ENCODE measurements at regions not wholly inside any gene's neighbourhood (a gene's known extent, or its start where the extent isn't known, plus 50 kb on each side); places are given as distances from the start of the nearest gene placed in this dataset.

DNA sequence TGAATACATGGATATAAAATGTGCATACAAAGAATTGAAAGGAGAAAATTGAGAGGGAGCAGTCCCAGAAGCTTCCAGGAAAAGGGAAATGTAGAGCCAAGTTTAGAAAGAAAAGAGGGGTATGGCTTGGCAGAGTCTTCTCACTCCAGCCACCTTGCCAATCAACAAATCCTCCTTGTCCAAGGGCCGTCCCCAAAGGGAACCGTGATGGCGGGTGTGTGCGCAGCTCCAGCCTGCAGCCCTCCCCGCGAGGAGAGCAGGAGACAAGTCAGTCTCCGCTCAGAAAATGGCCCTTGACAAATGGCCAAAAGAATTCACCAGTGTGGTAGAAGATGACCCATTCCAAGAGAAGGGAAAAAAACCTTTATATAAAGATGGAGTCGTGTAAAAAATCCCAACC lies 448.3 kb upstream of the POU3F3 start:
- DNase-seq (ENCODE audit: low read depth in 2 of 2), result no peak

DNA sequence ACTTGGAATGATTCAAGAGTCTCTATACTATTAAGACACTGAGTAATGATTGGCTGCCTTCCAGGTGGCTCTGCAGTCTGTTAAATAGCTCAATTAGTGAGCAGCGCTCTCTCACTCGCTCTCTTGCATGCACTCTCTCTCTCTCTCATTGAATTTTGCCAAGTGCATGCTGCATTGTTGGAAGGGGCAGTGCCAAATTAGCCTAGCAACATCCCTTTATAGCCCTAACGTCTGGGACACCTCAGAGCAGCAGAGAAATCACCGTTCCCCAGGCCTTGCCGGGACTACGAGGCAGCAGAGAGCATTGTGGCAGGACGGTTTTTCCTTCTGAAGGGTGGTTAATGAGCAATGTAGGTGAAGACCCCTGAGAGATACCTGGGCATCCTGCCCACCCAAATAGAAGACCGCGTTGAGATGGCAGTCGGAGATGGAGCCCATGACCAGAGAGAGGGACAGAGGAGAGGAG lies 447.6 kb upstream of the POU3F3 start:
- no peak for DNase-seq (ENCODE audit: low read depth in 2 of 2)

DNA sequence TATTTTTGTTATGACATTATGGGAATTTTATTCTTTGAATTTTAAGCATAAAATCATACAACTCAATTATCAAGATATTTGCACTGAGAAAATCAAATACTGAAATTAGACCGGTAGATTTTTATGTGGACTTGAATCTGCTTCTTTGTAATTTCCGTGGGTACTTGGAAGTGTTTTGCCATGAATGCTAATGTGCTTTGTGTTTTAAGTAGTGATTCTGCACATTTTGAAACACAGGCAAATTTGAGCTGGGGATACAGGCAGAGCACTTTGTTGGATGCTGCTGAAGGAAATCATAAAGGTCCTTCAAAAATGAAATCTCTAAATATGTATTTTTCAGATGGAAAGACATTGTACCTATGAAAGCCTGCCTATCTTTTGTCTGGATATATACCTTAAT lies 446.3 kb upstream of the POU3F3 start:
- DNase-seq (ENCODE audit: low read depth in 2 of 2), result no peak

DNA sequence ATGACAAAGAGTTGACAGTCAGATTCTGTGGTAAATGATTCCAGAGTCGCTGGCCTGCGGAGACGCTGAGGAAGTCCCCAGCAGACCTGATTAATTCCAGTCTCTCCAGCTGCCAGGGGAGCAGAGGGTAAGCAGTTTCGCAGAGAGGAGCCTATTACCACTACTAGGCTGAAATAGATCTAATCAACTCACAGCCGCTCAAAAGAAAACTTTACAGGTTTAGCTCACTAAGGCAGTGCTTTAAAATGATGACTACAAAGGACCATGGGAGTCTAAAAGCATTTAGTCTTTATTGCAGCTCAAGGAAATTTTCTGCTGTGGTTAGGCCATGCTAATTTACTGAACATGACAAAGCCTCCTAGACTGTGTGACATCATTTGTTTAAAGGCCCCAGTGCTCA lies 445.6 kb upstream of the POU3F3 start:
- no peak for DNase-seq (ENCODE audit: low read depth in 2 of 2)

GRCh38 chr2:104410136-104410535 lies 443.8 kb upstream of the POU3F3 start:
- DNase-seq (ENCODE audit: low read depth in 2 of 2), result no peak

DNA sequence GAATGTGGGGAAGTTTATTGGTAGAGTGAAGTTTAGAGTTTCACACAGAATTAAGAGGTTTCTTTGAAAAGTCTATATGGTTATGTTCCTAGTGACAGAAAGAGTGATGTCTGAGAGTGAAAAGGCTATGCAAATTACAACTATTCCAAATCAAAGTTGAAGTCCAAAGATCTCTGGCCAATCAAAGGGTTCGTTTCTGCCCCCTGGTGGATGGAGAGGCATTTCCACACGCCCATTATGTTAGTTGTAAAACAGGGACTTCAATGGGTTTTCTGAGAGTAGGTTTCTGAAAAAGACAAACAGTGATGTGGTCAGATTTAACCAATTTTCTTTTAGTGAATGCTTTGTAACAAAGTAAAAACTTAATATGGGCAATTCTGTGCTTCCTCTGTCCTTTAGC lies 441.5 kb upstream of the POU3F3 start:
- DNase-seq (ENCODE audit: low read depth in 2 of 2), result no peak

GRCh38 chr2:104413890-104414289 lies 440.0 kb upstream of the POU3F3 start:
- no peak for DNase-seq (ENCODE audit: low read depth in 2 of 2)

GRCh38 chr2:104415284-104415683 lies 438.6 kb upstream of the POU3F3 start:
- no peak for DNase-seq (ENCODE audit: low read depth in 2 of 2)

GRCh38 chr2:104416339-104417000 lies 437.4 kb upstream of the POU3F3 start:
- no peak for DNase-seq (ENCODE audit: low read depth in 2 of 2)

GRCh38 chr2:104420420-104420819 lies 433.5 kb upstream of the POU3F3 start:
- DNase-seq (ENCODE audit: low read depth in 2 of 2), result no peak

DNA sequence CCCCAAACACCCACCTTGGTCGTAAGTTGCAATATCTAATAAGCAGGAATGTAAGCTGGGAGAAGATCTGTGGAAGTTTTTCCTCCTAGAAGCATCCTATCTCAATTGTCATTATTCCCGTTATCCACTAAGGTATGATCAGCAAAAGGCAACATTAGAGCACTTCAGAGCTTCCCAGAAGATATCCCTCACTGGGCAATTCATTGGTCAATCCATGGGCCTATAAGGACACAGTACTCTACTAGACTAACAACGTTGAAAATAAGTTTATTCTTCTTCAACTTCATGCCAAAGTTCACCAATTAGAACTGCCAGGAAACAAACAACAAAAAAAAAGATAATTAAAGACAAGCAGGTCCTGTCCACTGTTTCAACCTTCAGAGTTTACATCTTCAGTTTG lies 433.0 kb upstream of the POU3F3 start:
- DNase-seq (ENCODE audit: low read depth in 2 of 2), result no peak

- no peak for DNase-seq (ENCODE audit: low read depth in 2 of 2)
Measured at GRCh38 chr2:104425850-104426595, 427.9 kb upstream of the POU3F3 start.

- no peak for DNase-seq (ENCODE audit: low read depth in 2 of 2)
Measured at GRCh38 chr2:104428155-104428554, 425.8 kb upstream of the POU3F3 start.

GRCh38 chr2:104429639-104430358 lies 424.1 kb upstream of the POU3F3 start:
- DNase-seq (ENCODE audit: low read depth in 2 of 2), result no peak

GRCh38 chr2:104430359-104430740 lies 423.6 kb upstream of the POU3F3 start:
- no peak for DNase-seq (ENCODE audit: low read depth in 2 of 2)

GRCh38 chr2:104430852-104431251 lies 423.1 kb upstream of the POU3F3 start:
- DNase-seq (ENCODE audit: low read depth in 2 of 2), result no peak

- DNase-seq (ENCODE audit: low read depth in 2 of 2), result no peak
Measured at GRCh38 chr2:104431701-104432121, 422.2 kb upstream of the POU3F3 start.

DNA sequence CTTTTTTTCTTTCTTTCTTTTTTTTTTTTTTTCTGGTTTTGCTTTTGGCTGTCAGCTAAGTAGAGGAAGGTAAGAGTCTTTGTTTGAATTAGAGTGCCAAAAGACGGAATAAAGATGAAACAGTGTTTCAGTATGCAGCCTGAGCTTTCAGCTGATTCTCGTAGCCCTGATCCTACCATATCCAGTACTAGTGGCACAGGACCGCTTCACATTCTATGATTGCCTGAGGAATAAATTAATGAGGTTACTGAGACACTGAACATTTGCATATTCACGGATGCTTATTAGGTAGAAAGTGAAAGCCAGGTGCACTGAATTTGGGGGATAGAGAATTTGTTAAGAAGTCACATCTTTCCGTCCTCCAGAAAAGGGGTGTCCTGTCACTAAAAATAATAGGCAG lies 421.5 kb upstream of the POU3F3 start:
- no peak for DNase-seq (ENCODE audit: low read depth in 2 of 2)

DNA sequence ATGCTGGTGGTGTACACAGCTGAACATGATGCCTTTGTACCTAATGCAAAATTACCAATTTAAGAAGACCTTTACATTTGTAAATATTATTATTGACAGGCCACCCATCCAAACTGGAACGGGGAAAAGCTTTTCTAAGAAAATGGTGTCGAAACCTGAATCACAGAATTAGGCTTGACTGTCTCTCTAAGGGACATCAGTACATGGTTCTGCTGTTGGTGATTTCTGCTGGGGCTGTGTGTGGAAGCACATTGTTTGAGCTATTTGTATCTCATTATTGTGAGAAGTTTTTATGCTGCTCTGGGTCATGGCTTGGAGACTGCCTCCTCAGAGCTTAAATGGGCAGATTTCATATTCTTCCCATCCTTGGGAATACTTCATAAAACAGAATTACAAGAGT lies 420.9 kb upstream of the POU3F3 start:
- no peak for DNase-seq (ENCODE audit: low read depth in 2 of 2)

DNA sequence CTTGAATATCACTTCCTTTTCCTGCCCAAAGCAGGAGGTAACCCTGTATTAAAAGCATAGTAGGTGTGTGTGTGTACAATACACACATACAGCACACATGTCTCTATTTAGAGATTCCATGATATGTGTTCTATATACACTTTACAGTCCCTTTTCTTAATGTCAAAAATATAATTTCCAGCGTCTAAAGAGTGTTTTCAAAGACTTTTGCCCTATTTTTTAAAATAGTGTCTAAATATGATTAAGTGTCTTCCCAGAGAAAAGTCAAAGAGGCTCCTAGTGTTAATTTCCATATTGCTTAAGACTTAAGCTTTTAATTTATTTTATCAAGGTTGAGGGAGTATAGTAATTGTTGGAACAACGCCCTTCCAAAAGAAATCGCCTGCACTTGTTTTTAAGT lies 420.3 kb upstream of the POU3F3 start:
- DNase-seq (ENCODE audit: low read depth in 2 of 2), result no peak

DNA sequence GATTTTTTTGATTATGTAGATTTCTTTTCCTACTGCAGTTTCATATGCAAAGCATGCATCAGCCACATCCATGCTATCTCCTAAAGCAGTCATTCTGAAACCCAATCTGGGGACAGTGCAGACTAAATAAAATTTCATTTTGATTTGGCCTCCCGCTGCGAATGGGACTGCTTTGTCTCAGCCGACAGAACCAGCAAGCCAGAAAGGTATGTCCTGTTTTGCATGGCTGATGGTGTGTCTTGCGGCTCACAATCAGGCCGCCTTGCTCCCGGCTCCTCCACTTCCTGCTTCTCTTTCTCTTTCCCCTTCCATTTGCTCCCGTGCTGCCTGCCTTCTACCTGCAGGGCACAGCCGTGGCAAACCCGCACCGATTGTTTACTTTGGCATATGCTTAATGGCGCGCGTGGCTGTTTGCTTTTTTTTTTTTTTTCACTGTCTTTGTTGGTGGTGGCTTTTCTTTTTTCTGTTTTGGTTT lies 419.6 kb upstream of the POU3F3 start:
- no peak for DNase-seq (ENCODE audit: low read depth in 2 of 2)

DNA sequence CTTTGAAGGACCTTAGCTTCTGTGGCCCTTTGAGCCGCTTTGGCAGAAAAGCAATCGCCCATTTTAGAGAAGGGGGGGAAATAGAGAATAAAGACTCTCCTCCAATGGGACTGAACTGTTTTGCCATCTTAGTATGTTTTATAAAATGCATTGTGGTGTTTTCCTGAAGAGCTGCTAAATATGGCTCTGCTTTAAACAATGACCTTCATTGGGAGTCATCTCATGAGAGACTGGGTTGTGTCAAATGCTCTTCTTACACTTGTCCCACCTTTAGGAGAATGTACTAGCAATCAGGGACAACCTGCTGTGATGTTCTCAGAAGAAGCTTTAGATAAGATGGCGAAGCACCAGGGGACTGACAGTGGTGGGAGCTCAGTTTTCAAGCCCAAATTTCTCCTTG lies 418.9 kb upstream of the POU3F3 start:
- no peak for DNase-seq (ENCODE audit: low read depth in 2 of 2)

- no peak for DNase-seq (ENCODE audit: low read depth in 2 of 2)
Measured at GRCh38 chr2:104438481-104438880, 415.4 kb upstream of the POU3F3 start.

All from activated CD4-positive, alpha-beta T cell treated with anti-CD3 and anti-CD28 coated beads for 24 hours (primary cell).